PFSK-1 (cell line): ENCODE measurements at regions not wholly inside any gene's neighbourhood (a gene's known extent, or its start where the extent isn't known, plus 50 kb on each side); places are given as distances from the start of the nearest gene placed in this dataset.

Source experiments
- FOXP2 ChIP-seq: optimal IDR thresholded peaks from 2 replicates; pipeline ENCODE3; 2011; ENCODE audit warnings: borderline replicate concordance, control low read depth, inconsistent platforms; ENCODE audit not compliant: insufficient read depth; ENCODE audit errors: extremely low read length, extremely low read depth
- POLR2AphosphoS5 ChIP-seq: IDR thresholded peaks from 2 replicates; pipeline ENCODE4 v1.6.1; 2012; ENCODE audit warnings: low read depth, mild to moderate bottlenecking, control low read depth, low read length, moderate library complexity
- SIN3A ChIP-seq: IDR thresholded peaks from 2 replicates; pipeline ENCODE4 v1.6.1; 2012; ENCODE audit warnings: mild to moderate bottlenecking, low read length, moderate library complexity, borderline replicate concordance; ENCODE audit not compliant: insufficient read depth
- TAF1 ChIP-seq: IDR thresholded peaks from 2 replicates; pipeline ENCODE4 v1.6.1; 2012; ENCODE audit warnings: low read length, control low read depth, borderline replicate concordance; ENCODE audit not compliant: insufficient read depth
- TF ChIP-seq, protein P1 (sequence below), 2 experiments: IDR thresholded peaks; 2 replicates each; pipeline versions ENCODE4 v1.6.1 to v1.8.0; 2011 to 2012; ENCODE audit warnings: low read depth in 2 of 2, low read length in 2 of 2, control low read depth in 1 of 2, inconsistent platforms in 1 of 2, mild to moderate bottlenecking in 1 of 2, moderate library complexity in 1 of 2; ENCODE audit not compliant: insufficient read depth in 1 of 2

GRCh38 chr22:22773427-22773826, 114.2 kb upstream of the IGLL5 start:
- TF ChIP-seq SIN3A (no peak), POLR2AphosphoS5 (no peak)

DNA sequence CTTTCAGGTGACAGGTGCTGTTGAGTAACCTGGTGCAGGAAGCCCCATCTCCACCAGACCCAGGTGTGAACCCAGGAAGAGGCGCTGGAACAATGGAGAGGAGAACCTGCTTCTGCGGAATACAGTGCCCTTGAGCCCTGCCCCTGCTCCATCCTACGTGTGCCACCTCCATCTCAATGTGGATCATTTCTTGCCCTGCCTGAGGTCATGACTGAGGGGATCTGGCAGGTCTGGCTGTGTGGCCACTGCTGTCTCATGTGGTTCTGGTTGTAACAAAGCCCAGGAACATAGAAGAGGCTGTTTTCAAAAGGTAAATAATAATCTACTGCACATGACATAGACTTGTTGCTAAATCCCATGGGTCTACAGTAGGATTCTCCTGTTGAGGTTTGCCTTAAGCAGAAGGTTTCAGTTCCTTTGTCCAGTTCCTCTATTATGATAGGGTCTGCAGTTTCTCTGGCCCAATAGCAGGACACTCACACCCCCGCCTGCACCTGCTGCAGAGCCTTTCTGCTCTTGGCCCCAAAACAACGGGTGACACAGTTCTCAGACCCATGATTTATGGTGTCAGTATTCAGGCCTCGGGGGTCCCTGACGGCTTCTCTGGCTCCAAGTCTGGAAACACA, 113.5 kb upstream of the IGLL5 start:
- TF ChIP-seq FOXP2, result no peak
- TF ChIP-seq, protein P1, sequence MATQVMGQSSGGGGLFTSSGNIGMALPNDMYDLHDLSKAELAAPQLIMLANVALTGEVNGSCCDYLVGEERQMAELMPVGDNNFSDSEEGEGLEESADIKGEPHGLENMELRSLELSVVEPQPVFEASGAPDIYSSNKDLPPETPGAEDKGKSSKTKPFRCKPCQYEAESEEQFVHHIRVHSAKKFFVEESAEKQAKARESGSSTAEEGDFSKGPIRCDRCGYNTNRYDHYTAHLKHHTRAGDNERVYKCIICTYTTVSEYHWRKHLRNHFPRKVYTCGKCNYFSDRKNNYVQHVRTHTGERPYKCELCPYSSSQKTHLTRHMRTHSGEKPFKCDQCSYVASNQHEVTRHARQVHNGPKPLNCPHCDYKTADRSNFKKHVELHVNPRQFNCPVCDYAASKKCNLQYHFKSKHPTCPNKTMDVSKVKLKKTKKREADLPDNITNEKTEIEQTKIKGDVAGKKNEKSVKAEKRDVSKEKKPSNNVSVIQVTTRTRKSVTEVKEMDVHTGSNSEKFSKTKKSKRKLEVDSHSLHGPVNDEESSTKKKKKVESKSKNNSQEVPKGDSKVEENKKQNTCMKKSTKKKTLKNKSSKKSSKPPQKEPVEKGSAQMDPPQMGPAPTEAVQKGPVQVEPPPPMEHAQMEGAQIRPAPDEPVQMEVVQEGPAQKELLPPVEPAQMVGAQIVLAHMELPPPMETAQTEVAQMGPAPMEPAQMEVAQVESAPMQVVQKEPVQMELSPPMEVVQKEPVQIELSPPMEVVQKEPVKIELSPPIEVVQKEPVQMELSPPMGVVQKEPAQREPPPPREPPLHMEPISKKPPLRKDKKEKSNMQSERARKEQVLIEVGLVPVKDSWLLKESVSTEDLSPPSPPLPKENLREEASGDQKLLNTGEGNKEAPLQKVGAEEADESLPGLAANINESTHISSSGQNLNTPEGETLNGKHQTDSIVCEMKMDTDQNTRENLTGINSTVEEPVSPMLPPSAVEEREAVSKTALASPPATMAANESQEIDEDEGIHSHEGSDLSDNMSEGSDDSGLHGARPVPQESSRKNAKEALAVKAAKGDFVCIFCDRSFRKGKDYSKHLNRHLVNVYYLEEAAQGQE (IDR thresholded peaks at IDR 0.05; ENCODE audit: insufficient read depth in 1 of 2, low read depth in 2 of 2, low read length in 2 of 2), result no peak
- no peak for TF ChIP-seq POLR2AphosphoS5
- TF ChIP-seq TAF1, result no peak
- TF ChIP-seq SIN3A, result no peak

DNA sequence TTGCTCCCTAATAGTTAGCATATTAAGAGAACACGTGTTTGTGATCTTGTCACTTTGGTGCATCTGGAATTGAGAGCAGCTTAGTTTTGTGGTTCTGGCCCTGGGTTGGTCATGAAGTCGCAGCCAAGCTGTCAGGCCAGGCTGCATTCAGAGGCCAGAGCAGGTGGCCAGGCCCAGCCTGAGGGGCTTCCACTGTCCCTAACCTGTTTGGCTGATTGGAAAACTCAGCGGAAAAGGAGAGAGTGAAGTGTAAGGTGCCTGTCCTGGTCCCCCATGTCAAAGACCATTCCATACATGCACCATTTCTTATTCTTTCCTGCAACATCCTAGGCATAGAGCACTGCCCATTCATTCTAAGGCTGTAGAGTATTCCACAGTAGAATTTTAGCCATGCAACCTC, 111.5 kb upstream of the IGLL5 start:
- TF ChIP-seq POLR2AphosphoS5 (no peak), FOXP2 (no peak), SIN3A (no peak), TAF1 (no peak)
- TF ChIP-seq, protein P1 (IDR thresholded peaks at IDR 0.05; ENCODE audit: insufficient read depth in 1 of 2, low read depth in 2 of 2, low read length in 2 of 2), result no peak

DNA sequence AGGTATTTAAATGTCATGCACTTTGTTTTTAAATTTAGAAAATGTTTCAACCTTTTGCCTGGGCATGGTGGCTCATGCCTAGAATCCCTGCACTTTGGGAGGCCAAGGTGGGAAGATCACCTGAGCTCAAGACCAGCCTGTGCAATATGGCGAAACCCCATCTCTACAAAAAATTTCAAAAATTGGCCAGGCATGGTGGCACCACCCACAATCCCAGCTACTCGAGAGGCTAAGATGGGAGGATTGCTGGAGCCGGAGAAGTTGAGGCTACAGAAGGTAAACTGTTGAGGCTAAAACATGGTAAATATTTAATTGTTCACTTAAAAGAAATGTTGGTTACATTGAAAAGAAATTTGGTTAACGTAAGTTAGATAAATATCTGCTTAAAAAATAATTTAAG, 108.4 kb upstream of the IGLL5 start:
- no peak for TF ChIP-seq POLR2AphosphoS5
- TF ChIP-seq FOXP2, result no peak
- TF ChIP-seq TAF1, result no peak

- TF ChIP-seq TAF1 (no peak), POLR2AphosphoS5 (no peak), SIN3A (no peak), FOXP2 (no peak)
- TF ChIP-seq, protein P1 (IDR thresholded peaks at IDR 0.05; ENCODE audit: insufficient read depth in 1 of 2, low read depth in 2 of 2, low read length in 2 of 2), result no peak
These were observed 104.0 kb upstream of the IGLL5 start for GRCh38 chr22:22783575-22783974.

GRCh38 chr22:22784249-22785039, 103.2 kb upstream of the IGLL5 start:
- TF ChIP-seq POLR2AphosphoS5, result no peak
- no peak for TF ChIP-seq SIN3A
- TF ChIP-seq, protein P1 (IDR thresholded peaks at IDR 0.05; ENCODE audit: insufficient read depth in 1 of 2, low read depth in 2 of 2, low read length in 2 of 2), result no peak
- no peak for TF ChIP-seq FOXP2
- TF ChIP-seq TAF1, result no peak
